ENCODE measurements at regions not wholly inside any gene's neighbourhood (a gene's known extent, or its start where the extent isn't known, plus 50 kb on each side); places are given as distances from the start of the nearest gene placed in this dataset.

GRCh38 chr18:41064916-41065315 is 890.1 kb upstream of the PIK3C3 start:
- TF ChIP-seq CTCF (IDR thresholded peaks at IDR 0.05; ENCODE audit: extremely low read depth in 1 of 2, insufficient read depth in 1 of 2, low read depth in 1 of 2, low read length in 2 of 2) = no peak
- no peak for TF ChIP-seq POLR2A (IDR thresholded peaks at IDR 0.05; ENCODE audit: low read depth, low read length)
- TF ChIP-seq JUN (IDR thresholded peaks at IDR 0.05; ENCODE audit: borderline replicate concordance, insufficient read depth, insufficient read length, low read depth) = no peak
- no peak for TF ChIP-seq EZH2 (IDR thresholded peaks at IDR 0.05; ENCODE audit: borderline replicate concordance, low read depth, low read length, severe bottlenecking)
- no peak for TF ChIP-seq MAX (IDR thresholded peaks at IDR 0.05; ENCODE audit: insufficient read depth, insufficient read length)
- TF ChIP-seq MYC (IDR thresholded peaks at IDR 0.05; ENCODE audit: low read depth, low read length) = no peak
- TF ChIP-seq POLR2AphosphoS5 (IDR thresholded peaks at IDR 0.05; ENCODE audit: insufficient read depth, low read depth, low read length) = no peak

All from endothelial cell of umbilical vein (primary cell).